HFF-Myc (cell line): ENCODE measurements at regions not wholly inside any gene's neighbourhood (a gene's known extent, or its start where the extent isn't known, plus 50 kb on each side); places are given as distances from the start of the nearest gene placed in this dataset.

Experiments used
- DNase-seq: peaks from one replicate; pipeline ENCODE4 v3.0.0-alpha.2; 2011; ENCODE audit warnings: low read depth; ENCODE audit errors: extremely low read depth
- H3K4me3 ChIP-seq: replicated peaks from 2 replicates; pipeline ENCODE4 v1.5.1; 2011; ENCODE audit warnings: low read depth, mild to moderate bottlenecking, control low read depth, low read length
- TF ChIP-seq, protein P1 (sequence below): IDR thresholded peaks from 2 replicates; pipeline ENCODE4 v1.5.1; 2012; ENCODE audit warnings: mild to moderate bottlenecking, low read depth, low read length, control low read depth; ENCODE audit errors: missing control alignments

DNA sequence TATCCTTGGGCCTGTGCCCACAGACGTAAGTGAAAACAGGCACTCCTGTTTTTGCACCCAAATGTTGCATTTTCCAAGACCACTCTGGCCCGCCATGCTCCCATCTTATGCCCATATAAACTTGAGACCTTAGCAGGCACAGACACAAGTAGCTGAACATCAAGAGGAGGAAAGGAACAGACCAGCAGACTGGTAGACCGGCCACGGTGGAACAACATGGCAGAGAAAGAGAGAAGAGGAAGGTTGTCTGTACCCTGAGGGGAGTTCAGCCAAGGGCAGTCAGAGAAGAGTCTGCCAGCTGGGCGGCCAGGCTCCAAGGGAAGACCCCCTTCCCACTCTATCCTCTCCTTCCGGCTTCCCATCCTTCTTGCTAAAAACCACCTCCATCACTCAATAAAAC is 85.3 kb downstream of the GPR37 start:
- no peak for DNase-seq
- TF ChIP-seq, protein P1, sequence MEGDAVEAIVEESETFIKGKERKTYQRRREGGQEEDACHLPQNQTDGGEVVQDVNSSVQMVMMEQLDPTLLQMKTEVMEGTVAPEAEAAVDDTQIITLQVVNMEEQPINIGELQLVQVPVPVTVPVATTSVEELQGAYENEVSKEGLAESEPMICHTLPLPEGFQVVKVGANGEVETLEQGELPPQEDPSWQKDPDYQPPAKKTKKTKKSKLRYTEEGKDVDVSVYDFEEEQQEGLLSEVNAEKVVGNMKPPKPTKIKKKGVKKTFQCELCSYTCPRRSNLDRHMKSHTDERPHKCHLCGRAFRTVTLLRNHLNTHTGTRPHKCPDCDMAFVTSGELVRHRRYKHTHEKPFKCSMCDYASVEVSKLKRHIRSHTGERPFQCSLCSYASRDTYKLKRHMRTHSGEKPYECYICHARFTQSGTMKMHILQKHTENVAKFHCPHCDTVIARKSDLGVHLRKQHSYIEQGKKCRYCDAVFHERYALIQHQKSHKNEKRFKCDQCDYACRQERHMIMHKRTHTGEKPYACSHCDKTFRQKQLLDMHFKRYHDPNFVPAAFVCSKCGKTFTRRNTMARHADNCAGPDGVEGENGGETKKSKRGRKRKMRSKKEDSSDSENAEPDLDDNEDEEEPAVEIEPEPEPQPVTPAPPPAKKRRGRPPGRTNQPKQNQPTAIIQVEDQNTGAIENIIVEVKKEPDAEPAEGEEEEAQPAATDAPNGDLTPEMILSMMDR, result no peak
- no peak overlapping the region for H3K4me3 ChIP-seq

DNA sequence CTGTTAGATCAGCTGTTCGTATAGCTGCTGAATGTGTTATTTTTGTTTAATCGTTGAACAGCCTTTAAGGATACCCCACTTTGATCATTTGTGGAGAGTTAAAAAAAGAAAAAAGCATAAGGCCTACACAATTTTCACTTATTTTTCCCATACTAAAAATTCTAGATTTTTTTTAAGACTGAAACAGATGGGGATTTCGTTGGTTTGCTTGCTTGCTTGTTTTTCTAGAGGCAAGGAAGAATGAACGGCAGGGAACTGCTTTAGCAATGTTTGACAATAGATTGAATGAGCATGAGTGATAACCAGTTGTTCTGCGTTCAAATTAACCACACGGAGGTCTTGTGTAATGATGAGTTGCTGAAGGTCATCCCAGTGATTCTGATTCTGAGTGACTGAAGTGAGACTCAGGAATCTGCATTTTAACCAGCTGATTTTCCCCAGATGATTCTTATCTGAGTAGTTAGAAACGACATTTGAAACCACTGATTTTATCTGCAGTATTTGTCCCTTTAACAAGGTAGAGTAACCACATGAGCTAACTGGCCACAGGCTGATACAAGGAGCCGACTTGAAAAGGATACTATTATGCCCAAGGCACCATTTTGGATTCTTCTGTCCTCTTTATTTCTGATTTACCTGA is 85.9 kb downstream of the GPR37 start:
- TF ChIP-seq, protein P1, result no peak
- no peak overlapping the region for H3K4me3 ChIP-seq
- no peak for DNase-seq

DNA sequence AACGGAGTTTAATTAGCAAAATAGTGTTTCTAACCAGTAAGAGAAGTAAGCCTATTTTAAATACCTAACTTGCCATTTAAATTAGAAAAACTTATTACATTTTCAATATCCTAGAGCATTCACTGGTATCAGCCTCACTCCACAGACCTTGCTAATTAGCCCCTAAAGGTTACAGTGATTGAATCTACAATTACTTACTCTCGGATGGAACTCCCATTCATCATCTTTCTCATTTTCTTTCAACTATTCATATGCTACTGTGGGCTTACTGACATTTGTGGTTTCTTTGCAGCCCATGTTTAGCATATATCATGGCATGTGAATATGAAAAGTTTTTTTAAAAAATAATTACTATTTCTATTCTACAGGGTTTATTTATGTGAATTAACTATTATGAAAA is 86.4 kb downstream of the GPR37 start:
- H3K4me3 ChIP-seq, result no peak overlapping the region
- TF ChIP-seq, protein P1, result no peak
- DNase-seq, result no peak

DNA sequence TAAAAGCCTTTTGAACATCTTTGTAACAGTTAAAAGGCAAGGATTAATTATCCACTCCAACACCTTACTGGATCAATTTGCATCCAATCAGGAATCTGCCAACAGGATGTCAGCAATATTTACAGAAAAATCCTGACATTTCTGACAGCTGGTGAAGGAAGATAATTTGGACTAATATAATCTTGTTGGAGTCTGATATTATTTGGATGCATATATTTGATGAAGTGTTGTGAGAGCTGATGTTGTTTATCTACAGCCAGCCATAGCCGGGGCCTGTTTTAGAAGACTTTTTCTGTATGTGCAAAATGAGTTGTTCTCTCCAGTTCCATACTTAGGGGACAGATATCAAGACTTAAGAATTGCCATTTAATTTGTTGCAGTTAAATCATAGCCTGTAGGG is 91.1 kb downstream of the GPR37 start:
- H3K4me3 ChIP-seq, result no peak overlapping the region
- TF ChIP-seq, protein P1, result no peak
- DNase-seq, result no peak

DNA sequence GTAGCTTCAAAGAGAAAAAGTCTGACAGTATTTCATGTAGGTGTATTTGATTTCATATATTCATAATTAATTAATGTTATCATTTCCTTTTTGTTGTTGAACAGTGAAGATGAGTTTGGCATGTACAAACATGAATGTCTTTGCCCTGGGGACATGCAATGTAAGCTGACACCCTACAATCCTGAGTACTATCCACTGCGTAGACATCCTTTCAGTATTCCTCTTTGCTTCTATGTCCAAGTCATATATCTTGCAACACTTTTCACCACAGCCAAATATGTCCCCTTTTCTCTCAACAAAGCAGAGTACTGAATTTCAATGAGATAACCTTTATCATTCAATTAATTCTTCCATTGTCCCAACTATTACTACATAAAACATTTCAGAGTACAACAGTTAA is 93.6 kb downstream of the GPR37 start:
- no peak for DNase-seq
- no peak overlapping the region for H3K4me3 ChIP-seq
- TF ChIP-seq, protein P1, result no peak

DNA sequence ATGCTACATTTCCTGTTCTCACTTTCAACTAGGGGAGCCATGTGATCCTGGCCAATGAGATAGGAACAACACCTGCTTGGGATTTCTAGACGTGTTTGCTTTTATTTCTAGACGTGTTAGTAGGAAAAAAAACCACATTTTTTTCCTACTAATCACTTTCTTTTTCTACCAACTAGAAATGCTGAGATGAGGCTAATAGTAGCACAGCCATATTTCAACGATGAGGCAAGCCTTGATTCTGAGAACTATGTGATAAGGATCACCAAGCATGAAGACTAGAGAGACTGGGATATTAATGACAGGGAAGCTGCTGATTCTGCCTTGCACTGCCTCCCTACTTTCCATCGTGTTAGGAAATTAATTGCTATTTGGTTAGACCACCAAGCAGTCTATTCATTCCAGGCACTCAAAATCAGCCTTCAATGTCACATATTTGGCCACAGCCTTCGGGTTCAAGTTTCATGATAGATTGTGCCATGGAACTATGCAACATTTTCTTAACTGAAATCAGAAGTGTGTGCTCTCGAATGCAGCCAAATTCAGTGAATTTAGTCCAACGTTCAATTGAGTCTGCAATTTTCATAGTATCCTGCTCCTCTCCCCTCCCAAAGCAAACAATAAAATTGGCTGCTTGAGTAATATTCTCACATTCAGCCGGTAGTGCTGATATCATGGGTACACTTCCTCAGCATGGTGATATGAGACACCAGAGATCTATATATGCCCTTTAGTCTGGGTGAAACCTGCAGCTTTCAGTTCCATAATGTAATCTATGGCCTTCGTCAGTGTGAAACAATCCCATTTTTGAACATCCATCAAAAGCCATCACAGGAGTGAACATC is 98.1 kb downstream of the GPR37 start:
- no peak for DNase-seq
- no peak overlapping the region for H3K4me3 ChIP-seq
- TF ChIP-seq, protein P1, result no peak
